GM12874 (cell line): ENCODE measurements at regions not wholly inside any gene's neighbourhood (a gene's known extent, or its start where the extent isn't known, plus 50 kb on each side); places are given as distances from the start of the nearest gene placed in this dataset.

Source experiments
- CTCF ChIP-seq: IDR thresholded peaks from 2 replicates; pipeline ENCODE4 v1.5.1; 2011; ENCODE audit warnings: low read depth, mild to moderate bottlenecking, control low read depth, low read length, moderate library complexity; ENCODE audit not compliant: insufficient read depth

DNA sequence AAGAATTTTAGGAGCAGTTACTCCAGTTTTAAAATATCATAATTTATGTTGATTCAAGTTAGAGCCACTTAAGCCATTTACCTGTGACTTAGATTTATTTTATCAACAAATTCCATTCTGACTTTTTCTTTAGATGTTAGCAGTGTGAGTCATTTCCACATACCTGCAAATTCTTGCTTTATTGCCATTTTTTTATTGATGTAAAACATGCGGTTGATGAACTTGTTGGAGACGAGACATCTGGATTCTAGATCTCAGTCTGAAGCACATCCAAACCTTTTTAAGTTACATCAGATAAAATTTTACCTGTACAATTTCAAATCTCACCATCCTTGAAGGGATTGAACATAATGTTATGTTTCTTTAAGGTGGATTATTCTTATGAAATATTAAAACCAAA, 240.9 kb downstream of the IRX1 start:
- no peak for TF ChIP-seq CTCF

DNA sequence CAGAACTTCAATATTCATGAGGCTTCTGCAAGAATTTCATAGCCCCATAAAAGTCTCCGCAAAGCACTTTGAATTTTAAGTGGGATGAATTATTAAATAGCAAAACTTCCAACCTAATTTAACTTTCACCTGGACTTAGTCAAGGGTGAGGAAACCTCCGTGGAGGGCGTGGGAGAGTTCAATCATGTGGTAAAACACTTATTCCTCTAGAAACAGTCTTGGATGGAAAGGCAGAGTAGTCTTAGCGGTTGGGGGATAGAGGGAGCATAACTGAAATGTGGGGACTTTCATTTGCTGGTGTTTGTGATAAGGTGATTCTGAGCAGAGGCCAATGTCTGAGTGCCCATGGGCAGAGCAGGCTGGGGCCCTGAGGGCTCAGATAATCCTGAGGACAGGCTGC, 241.9 kb downstream of the IRX1 start:
- no peak for TF ChIP-seq CTCF

DNA sequence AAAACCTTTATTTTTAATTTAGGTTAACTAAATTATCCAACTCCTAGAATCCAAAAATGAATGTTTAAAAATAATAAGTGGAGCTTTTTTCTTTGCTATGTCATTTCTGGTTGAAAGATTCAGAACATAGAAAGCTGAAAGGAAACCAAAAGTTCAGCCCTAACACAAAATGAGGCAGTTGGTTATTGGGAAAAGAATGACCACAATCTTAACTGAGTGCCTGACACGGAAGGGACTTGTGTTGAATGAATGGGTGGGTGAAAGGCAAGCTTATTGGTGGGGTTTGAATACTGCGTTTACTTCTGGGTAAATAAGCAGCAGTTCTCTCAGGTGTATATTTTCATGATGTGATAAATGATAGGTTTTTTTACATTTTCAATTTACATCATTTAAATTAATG, 243.5 kb downstream of the IRX1 start:
- no peak for TF ChIP-seq CTCF

- TF ChIP-seq CTCF = no peak
These were observed 247.0 kb downstream of the IRX1 start for GRCh38 chr5:3842591-3842990.

- TF ChIP-seq CTCF = no peak
These were observed 248.1 kb downstream of the IRX1 start for GRCh38 chr5:3843706-3844105.

DNA sequence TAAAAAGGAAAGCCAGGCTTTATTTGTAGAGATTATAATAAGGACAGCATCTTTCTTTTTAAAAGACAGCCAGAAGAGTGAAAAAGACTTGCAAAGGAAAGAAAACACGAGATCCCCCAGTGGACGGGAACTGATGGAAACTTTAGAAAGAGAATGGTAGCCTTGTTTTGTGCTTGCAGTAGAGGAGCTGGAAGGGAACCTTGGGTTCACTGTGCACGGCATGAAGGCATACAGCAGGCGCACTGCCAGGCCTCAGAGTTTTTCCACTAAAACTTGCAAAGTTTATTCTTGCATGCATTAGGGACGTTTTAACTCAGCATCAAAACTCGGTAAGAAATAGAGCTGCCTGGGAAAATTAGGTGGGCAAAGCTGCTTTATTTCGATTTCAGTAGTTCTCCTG, 248.6 kb downstream of the IRX1 start:
- no peak for TF ChIP-seq CTCF

DNA sequence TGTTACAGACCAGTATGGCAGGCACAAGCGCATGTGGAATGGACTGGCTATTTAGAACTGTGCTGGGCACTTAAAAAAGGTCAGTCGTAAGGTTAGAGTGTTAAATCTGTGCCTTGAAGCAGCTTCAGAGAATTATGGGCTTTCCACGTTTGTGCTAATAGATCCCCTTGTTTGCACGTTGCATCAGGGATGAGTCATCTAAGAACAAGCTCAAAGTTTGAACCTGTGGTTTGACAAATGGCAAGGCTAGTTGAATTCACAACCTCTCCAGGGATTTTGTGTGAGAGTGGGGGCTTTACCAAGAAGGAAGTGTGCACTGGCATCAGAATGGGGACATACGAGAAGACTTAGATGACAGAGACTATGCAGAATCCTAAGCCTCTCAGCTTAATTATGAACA, 249.6 kb downstream of the IRX1 start:
- no peak for TF ChIP-seq CTCF
